Ectodermal cell (in vitro differentiated cells): ENCODE measurements at regions not wholly inside any gene's neighbourhood (a gene's known extent, or its start where the extent isn't known, plus 50 kb on each side); places are given as distances from the start of the nearest gene placed in this dataset.

Experiments
- H3K27ac ChIP-seq: 2 replicates; pipeline ENCODE4 v1.7.0; 2013; ENCODE audit warnings: mild to moderate bottlenecking, low read depth, low read length; ENCODE audit not compliant: insufficient read depth, poor library complexity, severe bottlenecking
- H3K27me3 ChIP-seq: 2 replicates; pipeline ENCODE4 v1.7.0; 2013; ENCODE audit warnings: mild to moderate bottlenecking, low read length; ENCODE audit not compliant: insufficient read depth, control insufficient read depth, poor library complexity, severe bottlenecking
- H3K36me3 ChIP-seq: one replicate; pipeline ENCODE4 v1.7.0; 2013; ENCODE audit warnings: low read length; ENCODE audit not compliant: control insufficient read depth, insufficient read depth
- H3K4me1 ChIP-seq: one replicate; pipeline ENCODE4 v1.7.0; 2013; ENCODE audit warnings: low read length; ENCODE audit not compliant: control insufficient read depth, insufficient read depth
- H3K4me3 ChIP-seq: 2 replicates; pipeline ENCODE4 v1.7.0; 2013; ENCODE audit warnings: low read depth, low read length, control low read depth; ENCODE audit not compliant: insufficient read depth
- H3K9me3 ChIP-seq: 2 replicates; pipeline ENCODE4 v1.7.0; 2013; ENCODE audit warnings: mild to moderate bottlenecking, low read length, moderate library complexity; ENCODE audit not compliant: control insufficient read depth
- WGBS, 2 experiments: methylation state at CpG; one replicate each; pipeline ENCODE4 v1.1.7; 2013; ENCODE audit warnings: missing lambda C conversion rate in 2 of 2; 5-methylcytosine and 5-hydroxymethylcytosine counted together

GRCh38 chr2:220279840-220280239 lies 652.4 kb downstream of the SLC4A3 start:
- H3K9me3 ChIP-seq, result no peaks in the 10 kb centered on the region
- no peaks in the 10 kb centered on the region for H3K36me3 ChIP-seq
- no peaks in the 10 kb centered on the region for H3K27me3 ChIP-seq
- H3K4me1 ChIP-seq, result no peaks in the 10 kb centered on the region
- H3K27ac ChIP-seq, result no peak overlapping the region
- H3K4me3 ChIP-seq, result no peak overlapping the region

DNA sequence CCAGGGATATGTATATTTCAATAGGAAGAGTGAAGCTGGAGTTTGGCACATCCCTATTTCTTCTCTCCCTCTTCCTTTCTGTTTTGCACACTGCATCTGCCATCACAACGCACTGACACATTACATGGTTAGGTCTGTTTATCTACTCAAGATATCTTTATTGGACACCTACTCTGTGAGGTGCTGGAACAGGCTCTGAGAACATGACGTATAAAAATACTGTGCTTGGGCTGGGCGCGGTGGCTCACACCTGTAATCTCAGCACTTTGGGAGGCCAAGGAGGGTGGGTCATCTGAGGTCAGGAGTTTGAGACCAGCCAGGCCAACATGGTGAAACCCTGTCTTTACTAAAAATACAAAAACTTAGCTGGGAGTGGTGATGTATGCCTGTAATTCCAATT lies 653.3 kb downstream of the SLC4A3 start:
- no peak overlapping the region for H3K27ac ChIP-seq
- H3K4me1 ChIP-seq, result no peaks in the 10 kb centered on the region
- H3K4me3 ChIP-seq, result no peak overlapping the region
- no peaks in the 10 kb centered on the region for H3K9me3 ChIP-seq
- H3K27me3 ChIP-seq, result no peaks in the 10 kb centered on the region
- WGBS, 2 experiments, result 88 to 94% methylated on average over 4 of the region's 4 CpGs
- H3K36me3 ChIP-seq, result no peaks in the 10 kb centered on the region

- H3K4me3 ChIP-seq, result no peak overlapping the region
- no peak overlapping the region for H3K27ac ChIP-seq
- H3K4me1 ChIP-seq, result no peaks in the 10 kb centered on the region
- 95 to 100% methylated on average over 1 of the region's 1 CpG for WGBS, 2 experiments
- no peaks in the 10 kb centered on the region for H3K9me3 ChIP-seq
- H3K36me3 ChIP-seq, result no peaks in the 10 kb centered on the region
- no peaks in the 10 kb centered on the region for H3K27me3 ChIP-seq
Observed at GRCh38 chr2:220281771-220282170, 654.3 kb downstream of the SLC4A3 start.

DNA sequence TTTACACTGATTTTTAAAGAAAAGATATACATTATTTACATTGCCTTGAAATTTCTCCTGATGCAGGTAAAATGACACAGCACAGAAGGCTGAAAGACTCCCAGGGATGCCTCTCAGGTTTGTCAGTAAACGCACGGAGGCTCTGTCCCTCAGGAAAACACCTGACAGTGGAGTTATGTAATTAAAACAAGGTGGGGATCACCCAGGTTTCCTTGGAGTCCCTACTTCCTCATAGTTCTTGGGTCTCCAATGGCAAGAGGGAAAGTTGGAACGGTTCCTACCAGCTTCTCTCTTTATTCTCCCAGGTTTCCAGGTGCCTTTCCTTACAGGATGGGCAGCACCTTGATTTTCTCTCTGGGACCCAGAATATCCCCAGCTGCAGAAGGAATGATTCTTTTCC lies 654.8 kb downstream of the SLC4A3 start:
- Histone ChIP-seq H3K4me3 (no peak overlapping the region), H3K4me1 (no peaks in the 10 kb centered on the region), H3K27ac (no peak overlapping the region), H3K9me3 (no peaks in the 10 kb centered on the region), H3K27me3 (no peaks in the 10 kb centered on the region), H3K36me3 (no peaks in the 10 kb centered on the region)
- 90 to 95% methylated on average over 3 of the region's 3 CpGs for WGBS, 2 experiments

DNA sequence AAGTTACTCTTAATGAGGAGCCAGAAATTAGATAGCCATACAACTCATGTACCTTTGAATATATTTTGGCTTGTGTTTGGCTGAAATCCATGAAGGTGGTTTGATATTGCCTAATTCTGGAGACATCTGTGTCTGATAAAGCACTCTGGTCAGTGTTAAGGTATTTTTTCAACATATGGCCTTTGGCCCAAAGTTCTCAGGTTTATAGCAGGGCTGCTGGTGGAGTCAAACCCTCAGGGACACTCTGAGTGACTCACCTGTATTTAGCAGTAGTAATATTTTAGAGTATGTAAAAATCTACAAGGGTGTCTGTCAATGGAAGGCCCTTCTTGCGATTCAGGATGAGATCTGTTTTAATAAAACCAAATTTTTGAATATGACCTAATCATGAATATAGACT lies 666.5 kb downstream of the SLC4A3 start:
- H3K27me3 ChIP-seq, result no peaks in the 10 kb centered on the region
- no peaks in the 10 kb centered on the region for H3K9me3 ChIP-seq
- H3K4me3 ChIP-seq, result no peak overlapping the region
- WGBS, 2 experiments, result 100% methylated on average over 1 of the region's 1 CpG; no CpG with 5 or more reads in 1 of the 2 experiments
- no peaks in the 10 kb centered on the region for H3K36me3 ChIP-seq
- no peaks in the 10 kb centered on the region for H3K4me1 ChIP-seq
- no peak overlapping the region for H3K27ac ChIP-seq

- Histone ChIP-seq H3K4me1 (no peaks in the 10 kb centered on the region), H3K36me3 (no peaks in the 10 kb centered on the region), H3K27me3 (no peaks in the 10 kb centered on the region), H3K27ac (no peak overlapping the region), H3K4me3 (no peak overlapping the region), H3K9me3 (no peaks in the 10 kb centered on the region)
- WGBS, 2 experiments, result 37 to 51% methylated on average over 2 of the region's 2 CpGs
Observed at GRCh38 chr2:220296174-220296573, 668.7 kb downstream of the SLC4A3 start.

GRCh38 chr2:220297093-220297492 lies 669.7 kb downstream of the SLC4A3 start:
- Histone ChIP-seq H3K9me3 (no peaks in the 10 kb centered on the region), H3K27ac (no peak overlapping the region), H3K27me3 (no peaks in the 10 kb centered on the region), H3K4me3 (no peak overlapping the region), H3K4me1 (no peaks in the 10 kb centered on the region), H3K36me3 (no peaks in the 10 kb centered on the region)
- 97% methylated on average over 2 of the region's 2 CpGs for WGBS, 2 experiments

- H3K27me3 ChIP-seq, result no peaks in the 10 kb centered on the region
- H3K4me1 ChIP-seq, result no peaks in the 10 kb centered on the region
- 95 to 98% methylated on average over 3 of the region's 3 CpGs for WGBS, 2 experiments
- no peaks in the 10 kb centered on the region for H3K9me3 ChIP-seq
- H3K4me3 ChIP-seq, result no peak overlapping the region
- H3K36me3 ChIP-seq, result no peaks in the 10 kb centered on the region
- H3K27ac ChIP-seq, result no peak overlapping the region
Observed at GRCh38 chr2:220300806-220301205, 673.4 kb downstream of the SLC4A3 start.

- 88% methylated on average over 1 of the region's 1 CpG; no CpG with 5 or more reads in 1 of the 2 experiments for WGBS, 2 experiments
- no peaks in the 10 kb centered on the region for H3K9me3 ChIP-seq
- no peaks in the 10 kb centered on the region for H3K4me1 ChIP-seq
- no peaks in the 10 kb centered on the region for H3K27me3 ChIP-seq
- no peaks in the 10 kb centered on the region for H3K36me3 ChIP-seq
- H3K4me3 ChIP-seq, result no peak overlapping the region
- H3K27ac ChIP-seq, result no peak overlapping the region
Observed at GRCh38 chr2:220302756-220303155, 675.3 kb downstream of the SLC4A3 start.

- 93 to 100% methylated on average over 1 of the region's 1 CpG for WGBS, 2 experiments
- Histone ChIP-seq H3K4me1 (no peaks in the 10 kb centered on the region), H3K36me3 (no peaks in the 10 kb centered on the region), H3K4me3 (no peak overlapping the region), H3K27me3 (no peaks in the 10 kb centered on the region), H3K27ac (no peak overlapping the region), H3K9me3 (no peaks in the 10 kb centered on the region)
Observed at GRCh38 chr2:220309215-220309614, 681.8 kb downstream of the SLC4A3 start.

GRCh38 chr2:220310451-220310861 lies 683.0 kb downstream of the SLC4A3 start:
- Histone ChIP-seq H3K27me3 (no peaks in the 10 kb centered on the region), H3K9me3 (no peaks in the 10 kb centered on the region), H3K4me3 (no peak overlapping the region), H3K36me3 (no peaks in the 10 kb centered on the region), H3K4me1 (no peaks in the 10 kb centered on the region), H3K27ac (no peak overlapping the region)
- 100% methylated on average over 1 of the region's 1 CpG; no CpG with 5 or more reads in 1 of the 2 experiments for WGBS, 2 experiments
